Neural cell (in vitro differentiated cells): ENCODE measurements at regions not wholly inside any gene's neighbourhood (a gene's known extent, or its start where the extent isn't known, plus 50 kb on each side); places are given as distances from the start of the nearest gene placed in this dataset.
"Not testable (repeated sequence)": the region's sequence is repeated elsewhere in the genome, so short reads cannot be mapped to it uniquely, and the experiment has no call there.

ENCODE experiments used
- H2AFZ ChIP-seq: fragments of 200-600, 300-800 bp; sonication (generic), shearing (Covaris generic); 2 replicates; pipeline ENCODE4 v1.6.0; 2014; ENCODE audit warnings: low read depth, mild to moderate bottlenecking, antibody characterized with exemption, low read length, moderate library complexity
- H3F3A ChIP-seq: fragments of 200-600 bp; shearing (Covaris generic); 2 replicates; pipeline ENCODE4 v1.6.1; 2016; ENCODE audit warnings: mild to moderate bottlenecking, moderate library complexity, mixed read lengths, antibody characterized with exemption, low read length; ENCODE audit not compliant: insufficient read depth, poor library complexity, severe bottlenecking
- H3K27ac ChIP-seq: fragments of 200-600, 300-800 bp; sonication (generic), shearing (Covaris generic); 2 replicates; pipeline ENCODE4 v1.5.1; 2014; ENCODE audit warnings: mild to moderate bottlenecking, low read length, moderate library complexity
- H3K27me3 ChIP-seq: fragments of 300-800, 200-600 bp; sonication (generic), shearing (Covaris generic); 2 replicates; pipeline ENCODE4 v1.6.0; 2014; ENCODE audit warnings: mild to moderate bottlenecking, low read depth, low read length, moderate library complexity; ENCODE audit not compliant: insufficient read depth
- H3K36me3 ChIP-seq: fragments of 300-800, 200-600 bp; sonication (generic), shearing (Covaris generic); 2 replicates; pipeline ENCODE4 v1.5.1; 2014; ENCODE audit warnings: mild to moderate bottlenecking, antibody characterized with exemption, low read length, moderate library complexity; ENCODE audit not compliant: insufficient read depth
- H3K4me2 ChIP-seq: fragments of 300-800, 200-600 bp; sonication (generic), shearing (Covaris generic); 2 replicates; pipeline ENCODE4 v1.6.0; 2014; ENCODE audit warnings: mild to moderate bottlenecking, low read length
- H3K4me3 ChIP-seq: fragments of 300-800, 200-600 bp; sonication (generic), shearing (Covaris generic); 2 replicates; pipeline ENCODE4 v1.5.1; 2014; ENCODE audit warnings: mild to moderate bottlenecking, low read length, moderate library complexity
- H3K79me2 ChIP-seq: fragments of 200-600 bp; shearing (Covaris generic); replicated peaks from 2 replicates; pipeline ENCODE4 v1.6.0; 2014; ENCODE audit warnings: mild to moderate bottlenecking, low read length, moderate library complexity; ENCODE audit not compliant: insufficient read depth
- H3K9ac ChIP-seq: fragments of 300-800, 200-600 bp; sonication (generic), shearing (Covaris generic); 2 replicates; pipeline ENCODE4 v1.6.1; 2016; ENCODE audit warnings: mild to moderate bottlenecking, low read length, mixed read lengths
- H3K9me2 ChIP-seq: fragments of 200-600 bp; shearing (Covaris generic); 2 replicates; pipeline ENCODE4 v1.6.1; 2016; ENCODE audit warnings: mild to moderate bottlenecking, low read length, mixed read lengths; ENCODE audit not compliant: insufficient read depth
- H3K9me3 ChIP-seq: fragments of 200-600, 300-800 bp; sonication (generic), shearing (Covaris generic); 2 replicates; pipeline ENCODE4 v1.6.1; 2016; ENCODE audit warnings: mild to moderate bottlenecking, mixed run types, low read length, moderate library complexity, mixed read lengths
- H4K20me1 ChIP-seq: fragments of 200-600 bp; shearing (Covaris generic); 2 replicates; pipeline ENCODE4 v1.6.1; 2016; ENCODE audit warnings: mild to moderate bottlenecking, mixed run types; ENCODE audit not compliant: insufficient read depth
- CTCF ChIP-seq: fragments of 450-650 bp; IDR thresholded peaks from 2 replicates; pipeline ENCODE4 v1.5.1; 2014; ENCODE audit warnings: antibody characterized with exemption, mild to moderate bottlenecking, moderate library complexity; ENCODE audit not compliant: poor library complexity, severe bottlenecking
- EP300 ChIP-seq: fragments of 450-650 bp; conservative IDR thresholded peaks from 2 replicates; pipeline ENCODE4 v1.6.1; 2014; ENCODE audit warnings: antibody characterized with exemption, mild to moderate bottlenecking, moderate library complexity; ENCODE audit not compliant: poor library complexity, severe bottlenecking
- EZH2 ChIP-seq: fragments of 200-600, 300-800 bp; shearing (Covaris generic), sonication (generic); IDR thresholded peaks from 2 replicates; pipeline ENCODE4 v1.6.1; 2014; ENCODE audit warnings: antibody characterized with exemption, low read length, borderline replicate concordance, mild to moderate bottlenecking; ENCODE audit not compliant: insufficient read depth, poor library complexity, severe bottlenecking
- MXI1 ChIP-seq: fragments of 450-650 bp; conservative IDR thresholded peaks from 2 replicates; pipeline ENCODE4 v1.6.1; 2014; ENCODE audit warnings: antibody characterized with exemption, mild to moderate bottlenecking; ENCODE audit not compliant: poor library complexity, severe bottlenecking
- POLR2AphosphoS5 ChIP-seq: IDR thresholded peaks from 2 replicates; pipeline ENCODE4 v1.6.1; 2012
- RAD21 ChIP-seq: fragments of 450-650 bp; conservative IDR thresholded peaks from 2 replicates; pipeline ENCODE4 v1.6.1; 2014; ENCODE audit warnings: antibody characterized with exemption, mild to moderate bottlenecking, moderate library complexity
- REST ChIP-seq: IDR thresholded peaks from 2 replicates; pipeline ENCODE4 v1.6.1; 2012; ENCODE audit warnings: borderline replicate concordance
- SMC3 ChIP-seq: fragments of 450-650 bp; conservative IDR thresholded peaks from 2 replicates; pipeline ENCODE4 v1.6.1; 2014; ENCODE audit warnings: antibody characterized with exemption, mild to moderate bottlenecking, moderate library complexity; ENCODE audit not compliant: poor library complexity
- TAF1 ChIP-seq: IDR thresholded peaks from 2 replicates; pipeline ENCODE4 v1.6.1; 2012; ENCODE audit warnings: low read depth

- Histone ChIP-seq H3K4me3 (no peak overlapping the region), H3K79me2 (no peaks in the 10 kb centered on the region), H3K36me3 (no peaks in the 10 kb centered on the region), H3F3A (no peaks in the 10 kb centered on the region), H4K20me1 (no peaks in the 10 kb centered on the region), H3K9me3 (no peaks in the 10 kb centered on the region), H3K9me2 (no peaks in the 10 kb centered on the region), H3K27ac (no peak overlapping the region), H3K4me2 (no peak overlapping the region), H2AFZ (no peak overlapping the region), H3K27me3 (no peaks in the 10 kb centered on the region), H3K9ac (no peak overlapping the region)
- no peak for TF ChIP-seq EP300
Observed at GRCh38 chr19:30112666-30113065, 170.6 kb downstream of the URI1 start.

GRCh38 chr19:30113186-30113585 is 171.1 kb downstream of the URI1 start:
- Histone ChIP-seq H3K36me3 (no peaks in the 10 kb centered on the region), H3K27me3 (no peaks in the 10 kb centered on the region), H3K4me2 (no peak overlapping the region), H3K9me3 (no peaks in the 10 kb centered on the region), H3K79me2 (no peaks in the 10 kb centered on the region), H4K20me1 (no peaks in the 10 kb centered on the region), H3K9me2 (no peaks in the 10 kb centered on the region), H3F3A (no peaks in the 10 kb centered on the region), H3K4me3 (no peak overlapping the region), H3K9ac (no peak overlapping the region), H3K27ac (no peak overlapping the region), H2AFZ (no peak overlapping the region)
- no peak for TF ChIP-seq REST
- no peak for TF ChIP-seq EP300
- no peak for TF ChIP-seq POLR2AphosphoS5

- not testable (repeated sequence) for H3F3A ChIP-seq, H3K9me2 ChIP-seq, H3K27me3 ChIP-seq
Observed at GRCh38 chr19:30114095-30114494, 172.1 kb downstream of the URI1 start.

GRCh38 chr19:30115947-30116346 is 173.9 kb downstream of the URI1 start:
- no peaks in the 10 kb centered on the region for H3K79me2 ChIP-seq
- no peak overlapping the region for H2AFZ ChIP-seq
- TF ChIP-seq RAD21 (no peak), MXI1 (no peak), POLR2AphosphoS5 (no peak), CTCF (no peak), SMC3 (no peak), REST (no peak), EZH2 (no peak), TAF1 (no peak), EP300 (no peak)
- H4K20me1 ChIP-seq: no peaks in the 10 kb centered on the region
- no peaks in the 10 kb centered on the region for H3K36me3 ChIP-seq
- H3K9me3 ChIP-seq: no peaks in the 10 kb centered on the region
- H3F3A ChIP-seq: no peaks in the 10 kb centered on the region
- no peaks in the 10 kb centered on the region for H3K27me3 ChIP-seq
- H3K4me2 ChIP-seq: no peak overlapping the region
- no peak overlapping the region for H3K27ac ChIP-seq
- no peak overlapping the region for H3K9ac ChIP-seq
- no peaks in the 10 kb centered on the region for H3K9me2 ChIP-seq
- no peak overlapping the region for H3K4me3 ChIP-seq

More at GRCh38 chr19:30114095-30114494, 172.1 kb downstream of the URI1 start:
- not testable (repeated sequence) for H3K4me2 ChIP-seq, H3K27ac ChIP-seq, H3K4me3 ChIP-seq, H3K36me3 ChIP-seq, H2AFZ ChIP-seq, H4K20me1 ChIP-seq, H3K9ac ChIP-seq, H3K9me3 ChIP-seq, H3K79me2 ChIP-seq
